ENCODE measurements at regions not wholly inside any gene's neighbourhood (a gene's known extent, or its start where the extent isn't known, plus 50 kb on each side); places are given as distances from the start of the nearest gene placed in this dataset.

GRCh38 chr4:100651499-100652175 is 133.8 kb upstream of the EMCN start:
- TF ChIP-seq POLR2A (IDR thresholded peaks at IDR 0.05), result no peak
- TF ChIP-seq CTCF (IDR thresholded peaks at IDR 0.05), result no peak
- no peaks in the 10 kb centered on the region for H3K9me3 ChIP-seq
- H3K4me1 ChIP-seq, result no peaks in the 10 kb centered on the region
- no peaks in the 10 kb centered on the region for H3K27me3 ChIP-seq
- H3K4me3 ChIP-seq (replicated peaks in 1 of 3), result no peak overlapping the region
- H3K36me3 ChIP-seq, result no peaks in the 10 kb centered on the region
- intact Hi-C loops (cut with DNase I), result no loop called here
- no peak overlapping the region for H3K27ac ChIP-seq
- no peak for DNase-seq
- 87 to 89% methylated on average over 3 of the region's 3 CpGs for WGBS, 2 donors

GRCh38 chr4:100649417-100649816 is 131.6 kb upstream of the EMCN start:
- Histone ChIP-seq H3K4me3 (replicated peaks in 1 of 3) (no peak overlapping the region), H3K36me3 (no peaks in the 10 kb centered on the region), H3K4me1 (no peaks in the 10 kb centered on the region), H3K27ac (peak overlapping the region in 1 of 3 donors; percentile 7), H3K9me3 (no peaks in the 10 kb centered on the region), H3K27me3 (no peaks in the 10 kb centered on the region)
- intact Hi-C loops (cut with DNase I), result no loop called here
- DNase-seq, result no peak
- TF ChIP-seq POLR2A (IDR thresholded peaks at IDR 0.05) (no peak), CTCF (IDR thresholded peaks at IDR 0.05) (no peak)
- 69 to 80% methylated on average over 1 of the region's 1 CpG for WGBS, 2 donors

- TF ChIP-seq CTCF (IDR thresholded peaks at IDR 0.05), result no peak
- TF ChIP-seq POLR2A (IDR thresholded peaks at IDR 0.05), result no peak
These were observed 126.3 kb upstream of the EMCN start for GRCh38 chr4:100644150-100644549.

GRCh38 chr4:100641336-100641735 is 123.5 kb upstream of the EMCN start:
- TF ChIP-seq POLR2A (IDR thresholded peaks at IDR 0.05) (no peak), CTCF (IDR thresholded peaks at IDR 0.05) (no peak)
- no peak for DNase-seq
- H3K9me3 ChIP-seq, result no peaks in the 10 kb centered on the region

More at GRCh38 chr4:100644150-100644549, 126.3 kb upstream of the EMCN start:
- Histone ChIP-seq H3K4me1 (no peaks in the 10 kb centered on the region), H3K4me3 (replicated peaks in 1 of 3) (no peak overlapping the region), H3K36me3 (no peaks in the 10 kb centered on the region), H3K27me3 (no peaks in the 10 kb centered on the region), H3K9me3 (no peaks in the 10 kb centered on the region), H3K27ac (no peak overlapping the region)
- intact Hi-C loops (cut with DNase I), result no loop called here
- DNase-seq, result no peak
- WGBS, 2 donors, result 75 to 80% methylated on average over 3 of the region's 3 CpGs

GRCh38 chr4:100635899-100636298 is 118.1 kb upstream of the EMCN start:
- Histone ChIP-seq H3K9me3 (no peaks in the 10 kb centered on the region), H3K36me3 (no peaks in the 10 kb centered on the region), H3K4me1 (no peaks in the 10 kb centered on the region), H3K27ac (no peak overlapping the region), H3K27me3 (no peaks in the 10 kb centered on the region), H3K4me3 (replicated peaks in 1 of 3) (no peak overlapping the region)
- no peak for DNase-seq
- intact Hi-C loops (cut with DNase I), result no loop called here
- no peak for TF ChIP-seq POLR2A (IDR thresholded peaks at IDR 0.05)
- TF ChIP-seq CTCF (IDR thresholded peaks at IDR 0.05), result no peak

More at GRCh38 chr4:100641336-100641735, 123.5 kb upstream of the EMCN start:
- H3K4me1 ChIP-seq, result no peaks in the 10 kb centered on the region
- no peaks in the 10 kb centered on the region for H3K27me3 ChIP-seq
- intact Hi-C loops (cut with DNase I), result no loop called here
- no peaks in the 10 kb centered on the region for H3K36me3 ChIP-seq
- H3K27ac ChIP-seq, result no peak overlapping the region
- no peak overlapping the region for H3K4me3 ChIP-seq (replicated peaks in 1 of 3)

Measured in thyroid gland (tissue), 4 donors.